PC-9 (cell line): ENCODE measurements at regions not wholly inside any gene's neighbourhood (a gene's known extent, or its start where the extent isn't known, plus 50 kb on each side); places are given as distances from the start of the nearest gene placed in this dataset.
A peak's percentile ranks its signal among the peaks of the same experiment; 100 is the strongest.

Source experiments
- BruUV-seq: library from RNA; stranded (reverse); fragments of 400-500 nt; replicated peaks from 2 replicates; lab custom pipeline; 2021; lab: Mats Ljungman, UMichigan
- CTCF ChIA-PET: fragments of 300-600 bp; sonication (Branson Sonifier 250); formaldehyde crosslinking; loops from one replicate; lab custom pipeline; 2022; ENCODE audit warnings: antibody characterized with exemption; lab: Charles Lee
- POLR2A ChIA-PET: fragments of 300-600 bp; sonication (Branson Sonifier 250); formaldehyde crosslinking; loops from one replicate; lab custom pipeline; 2022; ENCODE audit warnings: antibody characterized with exemption; ENCODE audit not compliant: unreplicated experiment; lab: Charles Lee
- DNase-seq, 2 experiments: peaks; one replicate each; pipeline versions ENCODE4 v3.0.0 to v3.0.0-alpha.2; 2015 to 2022; ENCODE audit warnings: mixed read lengths in 1 of 2
- H2AFZ ChIP-seq: fragments of 200-600 bp; sonication (generic); 2 replicates; pipeline ENCODE4 v1.8.1; 2017; ENCODE audit warnings: antibody characterized with exemption
- H3F3A ChIP-seq: fragments of 200-600 bp; sonication (generic); 2 replicates; pipeline ENCODE4 v1.8.1; 2017; ENCODE audit warnings: antibody characterized with exemption, mild to moderate bottlenecking, low read depth; ENCODE audit not compliant: insufficient read depth
- H3K27ac ChIP-seq: fragments of 200-600 bp; sonication (generic); 2 replicates; pipeline ENCODE4 v1.6.1; 2016; ENCODE audit warnings: mixed run types
- H3K27me3 ChIP-seq: fragments of 200-600 bp; sonication (generic); 2 replicates; pipeline ENCODE4 v1.6.1; 2016; ENCODE audit warnings: low read depth, mixed run types; ENCODE audit not compliant: insufficient read depth
- H3K36me3 ChIP-seq: fragments of 200-600 bp; sonication (generic); 2 replicates; pipeline ENCODE4 v1.6.1; 2016; ENCODE audit warnings: low read depth, mixed run types
- H3K4me1 ChIP-seq: fragments of 200-600 bp; sonication (generic); replicated peaks from 2 replicates; pipeline ENCODE4 v1.6.1; 2016; ENCODE audit warnings: mixed run types; ENCODE audit not compliant: insufficient read depth
- H3K4me2 ChIP-seq: fragments of 200-600 bp; sonication (generic); 2 replicates; pipeline ENCODE4 v1.6.1; 2017; ENCODE audit warnings: mixed run types
- H3K4me3 ChIP-seq: fragments of 200-600 bp; sonication (generic); 2 replicates; pipeline ENCODE4 v1.6.1; 2016; ENCODE audit warnings: mixed run types
- H3K79me2 ChIP-seq: fragments of 200-600 bp; sonication (generic); 2 replicates; pipeline ENCODE4 v1.6.1; 2017; ENCODE audit warnings: low read depth, mixed run types
- H3K9me2 ChIP-seq: fragments of 200-600 bp; sonication (generic); 2 replicates; pipeline ENCODE4 v1.8.1; 2017; ENCODE audit warnings: mild to moderate bottlenecking; ENCODE audit not compliant: insufficient read depth
- H3K9me3 ChIP-seq: fragments of 200-600 bp; sonication (generic); 2 replicates; pipeline ENCODE4 v1.8.1; 2016; ENCODE audit warnings: low read depth; ENCODE audit not compliant: insufficient read depth
- H4K20me1 ChIP-seq: fragments of 200-600 bp; sonication (generic); 2 replicates; pipeline ENCODE4 v1.8.1; 2017; ENCODE audit not compliant: insufficient read depth
- EZH2 ChIP-seq: fragments of 200-600 bp; sonication (generic); IDR thresholded peaks from 2 replicates; pipeline ENCODE4 v1.8.0; 2017; ENCODE audit warnings: antibody characterized with exemption, low read depth
- intact Hi-C: fragments of 100-400 bp; cut with micrococcal nuclease; formaldehyde crosslinking; loops from one replicate; pipeline ENCODE4 v1.10.0; 2022; ENCODE audit not compliant: unreplicated experiment
- TF ChIP-seq, protein P1 (sequence below): fragments of 200-600 bp; sonication (generic); conservative IDR thresholded peaks from 2 replicates; pipeline ENCODE4 v1.6.1; 2017; ENCODE audit warnings: mixed run types, antibody characterized with exemption, mild to moderate bottlenecking, moderate library complexity

DNA sequence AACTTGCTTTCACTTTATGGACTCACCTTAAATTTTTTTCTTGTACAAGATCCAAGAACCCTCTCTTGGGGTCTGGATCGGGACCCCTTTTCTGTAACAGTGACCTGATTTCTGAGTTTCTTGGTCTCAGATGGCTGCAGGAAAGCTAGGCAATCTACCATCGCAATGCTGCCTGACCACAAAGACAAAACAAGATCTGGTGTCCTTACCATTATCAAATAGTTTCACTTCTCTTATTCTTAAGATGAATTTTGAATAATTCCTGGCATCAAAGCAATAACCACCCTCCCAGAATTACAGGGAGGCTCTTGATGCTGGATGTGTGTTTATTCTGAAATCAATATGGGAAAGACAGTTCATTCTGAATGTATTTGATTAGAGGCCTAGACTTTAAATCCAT is 77.4 kb upstream of the FRMD4A start:
- TF ChIP-seq, protein P1, sequence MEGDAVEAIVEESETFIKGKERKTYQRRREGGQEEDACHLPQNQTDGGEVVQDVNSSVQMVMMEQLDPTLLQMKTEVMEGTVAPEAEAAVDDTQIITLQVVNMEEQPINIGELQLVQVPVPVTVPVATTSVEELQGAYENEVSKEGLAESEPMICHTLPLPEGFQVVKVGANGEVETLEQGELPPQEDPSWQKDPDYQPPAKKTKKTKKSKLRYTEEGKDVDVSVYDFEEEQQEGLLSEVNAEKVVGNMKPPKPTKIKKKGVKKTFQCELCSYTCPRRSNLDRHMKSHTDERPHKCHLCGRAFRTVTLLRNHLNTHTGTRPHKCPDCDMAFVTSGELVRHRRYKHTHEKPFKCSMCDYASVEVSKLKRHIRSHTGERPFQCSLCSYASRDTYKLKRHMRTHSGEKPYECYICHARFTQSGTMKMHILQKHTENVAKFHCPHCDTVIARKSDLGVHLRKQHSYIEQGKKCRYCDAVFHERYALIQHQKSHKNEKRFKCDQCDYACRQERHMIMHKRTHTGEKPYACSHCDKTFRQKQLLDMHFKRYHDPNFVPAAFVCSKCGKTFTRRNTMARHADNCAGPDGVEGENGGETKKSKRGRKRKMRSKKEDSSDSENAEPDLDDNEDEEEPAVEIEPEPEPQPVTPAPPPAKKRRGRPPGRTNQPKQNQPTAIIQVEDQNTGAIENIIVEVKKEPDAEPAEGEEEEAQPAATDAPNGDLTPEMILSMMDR: no peak
- no peak for TF ChIP-seq EZH2

DNA sequence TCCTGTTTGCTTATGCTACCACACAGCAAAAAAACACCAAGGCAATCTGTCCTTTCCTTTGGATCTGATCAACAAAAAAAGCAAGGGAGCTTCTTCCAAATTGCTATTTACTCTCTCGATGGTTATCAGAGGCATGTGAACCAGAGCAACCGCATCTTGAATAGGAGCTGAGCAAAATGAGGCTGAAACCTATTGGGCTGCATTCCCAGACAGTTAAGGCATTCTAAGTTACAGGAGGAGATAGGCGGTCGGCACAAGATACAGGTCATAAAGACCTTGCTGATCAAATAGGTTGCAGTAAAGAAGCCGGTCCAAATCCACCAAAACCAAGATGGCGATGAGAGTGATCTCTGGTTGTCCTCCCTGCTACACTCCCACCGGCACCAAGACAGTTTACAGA is 76.8 kb upstream of the FRMD4A start:
- ChIA-PET POLR2A (no interaction called here), CTCF (no interaction called here)
- intact Hi-C loops: no loop called here
- TF ChIP-seq, protein P1: no peak
- TF ChIP-seq EZH2: no peak
- peaks cover 50% of the 10 kb centered on the region for H3K27me3 ChIP-seq
- H3K4me1 ChIP-seq: no peaks in the 10 kb centered on the region
- no TSS peak for BruUV-seq
- no peak overlapping the region for H2AFZ ChIP-seq
- no peaks in the 10 kb centered on the region for H3K9me2 ChIP-seq
- no peak for DNase-seq
- no peaks in the 10 kb centered on the region for H3K36me3 ChIP-seq
- H3K9me3 ChIP-seq: no peaks in the 10 kb centered on the region
- no peaks in the 10 kb centered on the region for H3K79me2 ChIP-seq
- H3K4me3 ChIP-seq: no peak overlapping the region
- no peaks in the 10 kb centered on the region for H4K20me1 ChIP-seq
- no peak overlapping the region for H3K4me2 ChIP-seq
- no peaks in the 10 kb centered on the region for H3F3A ChIP-seq
- H3K27ac ChIP-seq: no peak overlapping the region

More for the DNA sequence above, 77.4 kb upstream of the FRMD4A start:
- ChIA-PET CTCF (no interaction called here), POLR2A (no interaction called here)
- BruUV-seq: no TSS peak
- Histone ChIP-seq H3K4me1 (no peaks in the 10 kb centered on the region), H3K79me2 (no peaks in the 10 kb centered on the region), H3K9me2 (no peaks in the 10 kb centered on the region), H3K36me3 (no peaks in the 10 kb centered on the region), H3F3A (no peaks in the 10 kb centered on the region), H2AFZ (no peak overlapping the region), H3K9me3 (no peaks in the 10 kb centered on the region), H3K27me3 (peaks cover 50% of the 10 kb centered on the region), H4K20me1 (no peaks in the 10 kb centered on the region), H3K4me2 (no peak overlapping the region), H3K27ac (no peak overlapping the region), H3K4me3 (no peak overlapping the region)
- intact Hi-C loops: no loop called here
- DNase-seq: no peak

DNA sequence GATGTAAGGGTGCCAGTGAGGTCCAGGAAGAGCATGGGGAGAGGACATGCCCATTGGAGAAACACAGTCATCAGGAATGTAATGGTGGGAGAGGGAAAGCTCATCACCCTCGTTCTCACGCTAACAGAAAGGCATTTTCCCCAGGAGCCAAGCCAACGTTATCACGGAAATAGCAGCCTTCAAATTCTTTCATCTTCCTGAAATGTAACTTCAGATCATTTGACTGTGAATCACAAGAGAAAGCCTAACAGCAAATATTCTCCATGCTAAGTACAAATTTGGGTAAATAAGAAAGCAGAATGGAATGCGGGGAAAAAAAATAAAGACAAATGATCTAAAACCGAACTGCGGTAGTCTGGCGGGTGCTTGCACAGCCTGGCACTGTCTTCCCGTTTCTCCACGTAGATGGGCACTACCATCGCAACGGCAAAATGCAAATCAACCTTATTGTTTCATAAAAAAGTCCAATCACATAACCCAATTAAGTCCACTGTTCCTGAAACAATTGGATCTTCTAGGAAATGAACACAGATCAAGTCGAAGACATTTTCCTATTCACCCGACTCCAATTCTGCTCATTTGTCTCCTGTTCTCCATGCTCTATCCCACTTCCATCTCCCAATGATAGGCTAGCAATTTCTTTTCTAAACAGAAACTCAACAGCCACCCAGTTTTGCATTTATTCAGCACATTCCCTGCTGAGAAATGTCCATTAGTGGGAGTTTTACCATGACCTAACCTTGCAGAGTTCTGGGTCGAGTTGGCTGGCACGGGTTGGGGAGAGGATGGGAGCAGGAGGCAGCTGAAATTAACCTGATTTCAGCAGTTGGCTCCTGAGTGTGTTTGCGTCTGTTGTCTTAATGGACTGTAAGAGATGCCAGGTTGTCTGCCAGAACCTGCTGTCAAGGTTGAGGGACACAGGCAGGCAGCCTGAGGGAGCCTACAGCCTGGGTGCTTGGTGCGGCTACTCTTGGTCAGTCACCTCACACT is 74.6 kb upstream of the FRMD4A start:
- H3K9me2 ChIP-seq: no peaks in the 10 kb centered on the region
- POLR2A ChIA-PET: interaction anchor here (0.7 kb wide), 2 partner anchors 22 to 574 kb away, joined by 3 to 4 read pairs; no protein-coding TSS in a partner anchor
- no peak for TF ChIP-seq EZH2
- TF ChIP-seq, protein P1: no peak
- 0 out of 2 replicates have a peak overlapping the region, but pooled peaks have one; percentile 14 for H3K4me3 ChIP-seq
- H4K20me1 ChIP-seq: no peaks in the 10 kb centered on the region
- no peaks in the 10 kb centered on the region for H3F3A ChIP-seq
- H2AFZ ChIP-seq: no peak overlapping the region
- no peaks in the 10 kb centered on the region for H3K4me1 ChIP-seq
- H3K36me3 ChIP-seq: no peaks in the 10 kb centered on the region
- H3K27ac ChIP-seq: no peak overlapping the region
- TSS peak; percentile 99 for BruUV-seq
- peaks cover 45% of the 10 kb centered on the region for H3K27me3 ChIP-seq
- H3K4me2 ChIP-seq: peak overlapping the region; percentile 33
- H3K79me2 ChIP-seq: no peaks in the 10 kb centered on the region
- intact Hi-C loops: no loop called here
- no peaks in the 10 kb centered on the region for H3K9me3 ChIP-seq
- CTCF ChIA-PET: no interaction called here
- peak; percentile 63 to 71 for DNase-seq
